Stimulated activated CD8-positive, alpha-beta memory T cell treated with anti-CD3 and anti-CD28 coated beads, Interleukin-15, amount 100 ng/mL, for 4 hours (primary cell): ENCODE measurements at regions not wholly inside any gene's neighbourhood (a gene's known extent, or its start where the extent isn't known, plus 50 kb on each side); places are given as distances from the start of the nearest gene placed in this dataset.
"Not testable (repeated sequence)": the region's sequence is repeated elsewhere in the genome, so short reads cannot be mapped to it uniquely, and the experiment has no call there.

Source experiments
- DNase-seq, 2 donors: peaks; one replicate each; pipeline ENCODE4 v3.0.0-alpha.2; 2020; ENCODE audit warnings: low read depth in 2 of 2

DNA sequence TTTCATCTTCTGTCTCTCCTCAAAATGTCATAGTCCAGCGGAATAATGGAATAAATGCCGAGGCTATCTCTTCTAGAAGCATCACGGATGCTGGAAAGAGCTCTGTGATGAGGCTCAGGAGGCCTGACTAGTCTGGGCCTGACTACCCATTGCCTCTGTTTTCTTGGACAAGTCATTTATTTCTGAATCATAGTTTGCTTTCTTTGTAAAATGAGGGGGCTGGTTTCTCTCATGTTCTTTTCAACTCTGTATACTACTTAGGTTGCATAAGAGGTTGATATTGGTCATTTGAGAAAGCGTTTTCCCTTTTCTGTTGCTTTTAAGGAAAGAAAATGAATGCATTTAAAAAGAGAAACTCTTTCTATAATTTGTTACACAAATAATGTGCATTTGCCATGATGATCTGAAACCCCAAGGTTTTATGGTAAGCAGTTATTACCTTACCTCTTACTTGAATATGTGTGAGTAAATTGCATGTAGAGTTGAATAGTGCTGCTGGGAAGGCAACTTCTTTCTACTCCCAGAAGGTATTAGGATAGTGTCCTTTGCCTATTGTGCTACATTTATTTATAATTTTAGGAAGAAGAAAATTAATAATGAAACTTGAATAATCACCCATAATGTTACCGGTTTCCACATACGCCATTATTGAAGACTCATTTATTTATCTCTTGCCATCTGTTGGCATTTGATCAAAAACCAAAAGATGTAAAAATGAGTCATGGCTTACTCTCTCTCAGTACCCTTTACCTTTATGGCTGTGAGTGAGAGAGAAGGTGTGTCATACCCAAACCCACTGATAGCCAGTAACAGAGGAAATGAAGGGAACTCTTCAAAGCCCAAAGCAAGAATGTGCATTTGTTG is 179.1 kb downstream of the FASLG start:
- DNase-seq, result no peak

DNA sequence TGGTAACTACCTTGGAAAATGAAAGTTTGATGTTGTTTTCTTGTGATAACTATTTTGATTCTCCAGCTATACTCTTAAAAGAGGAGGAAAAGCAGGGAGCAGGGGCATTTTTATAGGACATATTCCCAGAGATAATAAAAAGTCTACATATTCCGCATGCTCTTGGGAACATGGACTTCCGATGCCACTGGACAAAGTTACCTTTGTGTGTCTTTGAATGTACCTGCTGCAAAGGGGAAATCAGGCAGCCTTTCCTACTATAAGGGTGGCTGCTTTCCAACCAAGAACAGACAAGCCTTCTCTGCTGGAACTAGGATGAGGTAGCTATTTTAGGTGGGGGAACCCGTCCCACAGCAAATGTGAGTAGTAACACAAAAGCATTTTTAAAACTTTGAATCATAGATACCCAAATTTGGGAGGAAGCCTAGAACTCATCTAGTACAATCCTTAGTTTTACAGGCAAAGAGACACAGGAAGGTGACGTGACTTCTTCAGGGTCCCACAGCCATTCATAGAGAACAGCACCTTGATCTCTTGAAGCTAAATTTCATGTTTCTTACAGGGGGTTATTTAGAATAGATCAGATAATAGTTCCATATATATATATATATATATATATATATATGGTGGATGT is 179.9 kb downstream of the FASLG start:
- no peak for DNase-seq

DNA sequence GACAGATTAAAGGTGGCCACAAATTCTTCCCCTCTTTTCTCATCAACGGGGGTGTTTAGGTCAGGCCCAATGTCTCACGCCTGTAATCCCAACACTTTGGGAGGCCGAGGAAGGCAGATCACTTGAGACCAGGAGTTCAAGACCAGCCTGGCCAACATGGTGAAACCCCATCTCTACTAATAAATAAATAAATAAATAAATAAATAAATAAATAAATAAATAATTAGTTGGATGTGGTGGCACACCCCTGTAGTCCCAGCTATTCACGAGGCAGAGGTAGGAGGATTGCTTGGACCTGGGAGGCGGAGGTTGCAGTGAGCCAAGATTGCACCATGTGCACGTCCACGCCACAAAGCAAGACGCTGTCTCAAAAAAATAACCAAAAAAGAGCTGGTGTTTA is 180.7 kb downstream of the FASLG start:
- not testable (repeated sequence) for DNase-seq

DNA sequence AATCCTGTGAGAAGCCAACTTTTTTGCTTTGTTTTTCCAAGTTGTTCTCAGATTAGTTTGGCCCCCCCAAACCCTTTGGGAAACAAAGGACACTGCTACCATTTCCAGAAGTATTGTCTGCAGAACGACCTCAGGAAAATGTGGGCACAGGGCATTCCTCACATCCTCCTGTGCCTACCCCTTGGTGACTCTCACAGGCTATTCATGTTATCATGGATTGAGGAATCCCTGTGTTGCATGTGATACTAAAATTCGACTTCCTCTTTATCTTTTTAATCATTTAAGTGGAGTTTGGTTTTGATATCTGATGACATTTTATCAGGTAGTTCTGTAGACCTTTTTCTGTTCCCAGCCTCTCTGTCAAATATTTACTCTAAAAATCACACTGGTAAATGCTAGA is 184.5 kb downstream of the FASLG start:
- DNase-seq, result no peak

DNA sequence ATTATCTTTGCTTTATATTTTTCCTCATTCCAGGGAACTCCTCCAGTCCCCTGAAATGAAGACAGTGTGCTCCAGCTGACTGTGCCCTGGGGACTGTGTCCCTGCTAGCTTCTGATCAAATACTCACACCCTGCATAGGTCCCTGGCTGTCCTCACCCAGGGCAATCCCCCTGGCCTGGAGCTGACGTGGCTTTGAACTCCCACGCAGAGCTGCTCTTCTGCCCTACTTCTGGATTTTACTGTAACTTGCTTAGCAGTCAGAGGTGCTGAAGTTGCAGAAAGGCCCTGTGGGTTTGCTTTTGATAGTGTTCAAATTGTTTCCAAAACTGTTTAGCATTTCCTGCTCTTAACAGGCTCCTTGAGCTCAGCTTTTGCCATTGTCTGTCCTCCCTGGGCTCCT is 186.5 kb downstream of the FASLG start:
- peak; percentile 26 to 30 for DNase-seq

DNA sequence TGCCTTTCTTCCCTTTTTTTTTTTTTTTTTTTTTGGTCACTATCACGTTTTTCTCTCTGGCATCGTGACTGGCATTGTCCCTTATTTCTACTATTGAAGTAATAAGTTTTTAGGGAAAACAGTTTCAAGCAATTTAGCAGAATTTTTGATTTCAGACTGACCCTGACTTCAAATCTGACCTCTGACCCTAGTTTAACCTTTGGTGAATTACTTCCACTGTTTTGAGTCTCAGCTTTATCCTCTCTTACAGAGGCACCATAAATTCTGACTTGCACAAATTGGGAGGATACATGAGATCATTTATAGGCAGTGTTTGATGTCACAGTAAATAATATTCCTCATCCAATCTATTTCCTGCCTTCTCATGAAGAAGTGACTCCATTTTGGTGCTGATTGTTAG is 187.0 kb downstream of the FASLG start:
- DNase-seq, result no peak

DNA sequence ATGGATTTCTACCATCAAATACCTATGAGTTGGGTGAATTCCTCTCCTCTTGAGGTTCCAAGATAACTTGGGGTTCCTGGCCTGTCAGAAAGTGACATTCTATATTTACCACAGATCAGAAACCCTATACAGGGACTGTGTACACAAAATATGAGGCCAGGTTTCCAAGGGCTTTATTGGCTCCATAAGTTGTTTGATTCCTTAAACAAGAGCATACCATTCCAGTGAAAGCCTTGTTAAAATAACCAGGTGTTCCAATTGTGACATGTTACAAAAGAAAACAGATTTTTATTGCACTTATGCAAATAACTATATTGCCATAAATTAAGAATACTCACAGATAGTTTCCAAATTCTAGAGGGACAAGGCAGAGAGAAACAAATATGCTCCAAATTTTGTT is 188.9 kb downstream of the FASLG start:
- not testable (repeated sequence) for DNase-seq

DNA sequence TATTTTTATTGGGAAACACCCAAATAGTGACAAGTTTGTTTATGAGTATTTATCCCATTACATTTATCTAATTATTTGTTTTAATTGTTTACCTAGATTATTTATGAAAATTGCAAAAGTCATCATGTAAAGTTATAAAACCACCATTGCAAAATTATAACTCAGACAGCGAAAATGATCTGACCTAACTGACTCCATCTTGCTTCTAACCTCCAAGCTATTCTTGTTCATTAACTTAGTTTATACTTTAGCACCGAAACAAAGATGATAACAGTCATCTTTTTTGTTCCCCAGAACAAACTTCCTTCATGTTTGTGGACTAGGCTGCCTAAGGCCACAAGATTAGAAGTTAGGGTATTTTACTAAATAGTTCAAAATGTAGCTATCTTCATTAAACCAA is 190.8 kb downstream of the FASLG start:
- no peak for DNase-seq

DNA sequence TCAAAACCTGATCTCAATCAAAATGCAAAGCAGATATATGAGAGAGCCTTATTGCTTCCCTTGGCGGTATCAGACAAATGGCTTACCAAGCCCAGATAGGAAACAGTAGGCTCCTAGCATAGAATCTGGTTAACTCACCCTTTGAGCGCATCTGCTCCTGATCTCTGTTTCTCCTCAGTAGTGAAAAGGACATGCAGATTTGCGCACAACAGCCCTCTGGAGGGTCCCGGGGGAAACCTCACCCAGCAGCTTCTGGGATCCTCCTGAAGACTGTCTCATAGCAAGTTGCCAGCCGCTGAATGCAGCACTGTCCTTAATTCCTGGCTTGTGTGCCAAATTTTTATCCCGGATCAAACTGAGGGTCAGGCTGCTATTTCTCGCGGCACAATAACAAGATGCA is 192.2 kb downstream of the FASLG start:
- DNase-seq, result no peak

DNA sequence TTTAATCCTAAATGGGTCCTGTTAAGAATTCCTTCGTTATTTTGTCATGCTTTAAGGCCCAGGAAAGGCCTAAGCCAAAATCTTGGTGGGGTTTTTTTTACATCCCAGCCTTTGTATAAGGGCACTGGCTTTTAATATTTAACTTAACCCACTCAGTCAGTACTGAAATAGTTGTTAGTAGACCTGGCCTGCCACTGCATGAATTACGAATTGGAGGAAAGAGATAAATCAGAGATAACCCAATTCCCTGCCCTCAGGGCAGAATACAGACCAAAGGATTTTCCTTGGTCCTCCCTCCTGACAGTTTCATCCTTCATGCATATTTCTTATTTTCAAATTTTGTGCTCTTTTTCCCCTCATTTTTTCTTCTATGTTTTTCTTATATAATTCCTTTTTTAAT is 193.0 kb downstream of the FASLG start:
- no peak for DNase-seq

DNA sequence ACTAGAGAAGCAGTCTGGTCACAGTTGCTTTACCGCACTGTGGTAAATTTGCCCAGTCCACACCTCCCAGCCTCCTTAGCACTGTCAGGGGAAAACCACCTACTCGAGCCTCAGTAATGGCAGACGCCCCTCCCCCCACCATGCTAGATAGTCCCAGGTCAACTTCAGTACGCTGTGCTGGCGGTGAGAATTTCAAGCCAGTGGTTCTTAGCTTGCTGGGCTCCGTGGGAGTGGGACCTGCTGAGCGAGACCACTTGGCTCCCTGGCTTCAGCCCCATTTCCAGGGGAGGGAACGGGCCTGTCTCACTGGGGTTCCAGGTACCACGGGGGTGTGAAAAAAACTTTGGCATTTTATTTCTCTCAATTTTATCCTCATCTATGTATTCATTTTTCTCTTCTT is 194.8 kb downstream of the TNFSF18 start:
- DNase-seq, result not testable (repeated sequence)

DNA sequence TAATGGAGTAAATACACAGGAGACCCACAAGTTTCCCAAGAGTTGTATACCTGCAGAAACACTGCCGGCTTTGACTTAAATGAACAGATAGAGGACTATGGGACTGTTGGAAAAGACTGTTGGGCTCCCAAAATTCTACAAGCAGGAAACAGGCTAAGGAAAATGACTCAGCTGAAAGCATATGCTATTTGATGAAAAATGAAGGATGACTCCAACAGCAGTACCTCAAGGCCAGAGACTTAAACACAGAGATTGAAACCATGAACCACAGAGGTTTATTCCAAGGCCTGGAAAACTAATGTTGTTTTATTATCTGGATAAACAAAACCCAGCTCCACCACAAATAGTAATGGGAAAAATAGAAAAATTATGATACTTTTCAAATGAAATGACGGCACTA is 187.7 kb downstream of the TNFSF18 start:
- no peak for DNase-seq

DNA sequence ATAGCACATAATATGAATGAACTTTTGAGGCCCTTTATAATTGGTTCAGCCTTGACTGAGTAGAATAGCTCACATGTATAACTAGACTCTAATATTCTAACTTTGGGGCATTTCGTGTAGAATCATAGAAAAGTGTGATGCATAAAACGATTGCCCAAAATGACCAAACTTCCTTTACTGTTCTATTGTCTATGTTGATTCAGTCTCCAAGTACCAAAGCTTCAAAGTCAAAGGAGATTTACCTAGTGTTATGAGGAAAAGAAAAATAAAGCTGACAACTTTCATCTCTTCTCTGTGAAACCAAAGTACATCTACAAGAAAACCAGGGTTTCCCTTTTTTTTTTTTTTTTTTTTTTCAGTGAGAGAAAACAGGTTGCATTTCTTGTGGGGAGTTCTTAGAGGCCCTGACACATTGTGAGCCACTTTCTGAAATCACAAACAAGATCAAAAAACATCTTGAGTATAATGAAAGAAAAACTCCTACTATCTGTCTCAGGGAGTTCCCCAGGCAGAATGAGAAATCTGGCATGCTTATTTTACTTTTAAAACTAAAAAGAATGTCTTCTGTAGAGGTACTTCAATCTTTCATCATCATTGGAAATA is 183.4 kb downstream of the TNFSF18 start:
- no peak for DNase-seq

DNA sequence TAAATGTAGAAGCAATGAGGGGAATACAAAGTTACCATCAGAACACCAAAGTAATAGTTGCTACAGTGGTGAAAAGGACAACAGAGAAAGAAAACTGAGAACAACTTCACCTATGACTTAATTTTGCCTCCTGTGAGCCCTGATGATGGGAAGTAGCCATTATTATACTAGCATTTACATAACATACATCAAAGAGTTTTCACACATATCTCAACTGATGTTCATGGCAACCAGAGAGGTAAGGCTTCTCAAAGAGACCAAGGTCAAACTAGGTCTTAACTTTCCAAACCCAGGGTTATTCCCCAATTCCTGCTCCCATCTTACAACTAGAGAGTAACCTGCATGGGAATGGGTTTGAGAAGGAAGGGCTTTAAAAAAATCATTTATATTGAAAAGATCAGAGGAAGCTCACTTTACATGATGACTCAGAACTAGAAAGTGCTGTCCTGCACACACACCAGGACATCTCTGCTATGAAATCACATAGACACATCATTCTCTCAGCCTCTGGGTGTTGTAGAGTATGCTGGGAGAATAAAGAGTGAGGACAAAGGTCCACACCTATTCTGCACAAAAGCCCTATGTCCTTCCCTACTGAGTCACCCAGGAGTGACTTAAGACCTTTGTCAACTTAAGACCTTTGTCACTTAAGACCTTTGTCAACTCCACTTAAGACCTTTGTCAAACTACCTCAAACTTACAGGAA is 179.7 kb downstream of the TNFSF18 start:
- no peak for DNase-seq

DNA sequence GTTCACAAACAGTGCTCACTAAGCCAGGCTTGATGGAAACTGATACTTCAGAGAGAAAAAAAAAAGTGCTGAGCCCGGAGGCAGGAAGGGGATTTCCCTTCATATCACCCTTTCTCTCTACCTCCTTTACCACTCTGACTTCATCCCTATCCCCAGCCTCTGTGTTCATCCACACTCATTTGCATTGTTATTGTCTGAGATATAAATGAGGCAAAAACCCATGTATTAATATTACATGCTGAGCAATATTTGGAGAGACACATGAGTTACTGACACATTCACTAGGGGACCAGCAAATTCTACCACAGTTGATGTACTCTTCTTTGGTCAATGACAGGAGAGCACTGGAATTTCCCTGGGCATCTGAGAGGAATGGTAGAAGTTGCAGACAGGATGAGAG is 175.8 kb downstream of the TNFSF18 start:
- DNase-seq, result no peak

DNA sequence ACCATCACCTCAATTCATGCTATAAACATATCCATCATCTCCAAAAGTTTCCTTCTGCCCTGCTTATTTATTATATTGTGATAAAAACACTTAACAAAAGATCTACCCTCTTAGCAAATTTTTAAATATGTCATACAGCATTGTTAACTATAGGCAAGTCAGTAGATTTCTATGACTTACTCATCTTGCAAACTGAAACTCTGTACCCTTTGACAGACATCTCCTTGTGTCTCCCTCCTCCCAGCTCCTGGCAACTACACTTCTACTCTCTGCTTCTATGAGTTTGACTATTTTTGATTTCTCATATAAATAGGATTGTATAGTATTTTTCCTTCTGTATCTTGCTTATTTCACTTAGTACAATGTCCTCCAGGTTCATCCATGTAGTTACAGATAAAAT is 174.8 kb downstream of the TNFSF18 start:
- no peak for DNase-seq

DNA sequence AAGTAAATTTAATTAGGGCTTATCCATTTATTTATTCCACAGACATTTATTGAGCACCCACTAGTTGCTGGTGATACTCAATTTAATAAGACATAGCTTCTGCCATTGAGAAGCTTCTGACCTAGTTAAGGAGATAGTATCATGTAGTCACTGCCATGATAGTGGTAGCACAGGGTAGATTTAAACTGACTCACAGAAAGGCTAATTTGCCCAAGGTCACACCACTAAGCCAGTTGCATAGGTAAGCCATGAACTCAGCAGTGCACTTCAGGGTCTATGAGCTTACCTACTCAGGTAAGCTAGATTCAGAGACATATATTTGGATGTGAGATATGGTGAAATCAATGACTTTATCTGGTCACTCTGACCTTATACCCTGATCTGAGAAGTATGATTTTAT is 168.4 kb downstream of the TNFSF18 start:
- DNase-seq, result no peak

DNA sequence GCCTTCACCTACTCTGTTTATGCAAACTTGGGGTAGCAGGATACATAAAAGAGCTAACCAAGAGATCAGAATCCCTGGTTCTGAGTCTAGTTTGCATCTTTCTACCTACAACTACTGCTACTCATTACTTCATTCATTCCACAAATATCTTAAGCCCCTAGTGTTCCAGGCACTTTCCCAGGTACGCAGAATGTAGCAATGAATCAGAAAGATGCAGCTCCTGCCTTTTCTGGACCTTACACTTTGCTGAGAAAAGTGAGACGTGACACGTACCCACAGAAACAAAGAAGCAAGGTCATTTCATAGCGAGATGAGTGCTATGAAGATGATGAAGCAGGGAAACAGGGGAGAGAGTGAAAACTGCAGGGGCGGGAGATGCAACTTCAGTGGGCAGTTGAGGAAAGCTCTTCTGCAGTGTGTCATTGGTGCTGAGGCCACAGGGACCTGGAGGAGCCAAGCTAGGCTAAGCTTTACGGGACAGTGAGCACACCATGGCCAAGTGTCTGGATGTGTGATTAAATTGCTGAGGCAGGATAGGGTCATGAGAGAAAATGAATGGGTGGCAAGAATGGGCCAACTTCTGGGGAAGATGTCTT is 167.9 kb downstream of the TNFSF18 start:
- DNase-seq, result no peak

DNA sequence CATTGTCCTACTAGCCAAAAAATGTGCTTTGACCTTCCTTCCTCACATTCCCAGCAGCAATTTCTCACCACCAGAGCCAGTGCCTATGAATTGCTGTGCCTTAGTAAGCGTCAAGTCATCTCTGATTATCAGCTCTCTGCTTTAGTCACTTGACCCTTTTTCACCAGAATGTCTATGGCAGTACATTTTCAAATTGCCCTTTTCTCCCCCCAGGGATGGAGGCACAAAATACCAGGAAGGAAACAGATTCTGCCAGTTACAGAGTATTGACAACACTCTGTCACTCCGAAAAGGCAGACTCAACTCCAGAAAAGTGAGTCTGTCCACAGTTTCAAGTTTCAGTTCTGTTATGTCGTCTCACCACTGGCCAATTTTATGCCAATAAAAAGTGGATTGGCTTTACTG is 167.4 kb downstream of the TNFSF18 start:
- no peak for DNase-seq

DNA sequence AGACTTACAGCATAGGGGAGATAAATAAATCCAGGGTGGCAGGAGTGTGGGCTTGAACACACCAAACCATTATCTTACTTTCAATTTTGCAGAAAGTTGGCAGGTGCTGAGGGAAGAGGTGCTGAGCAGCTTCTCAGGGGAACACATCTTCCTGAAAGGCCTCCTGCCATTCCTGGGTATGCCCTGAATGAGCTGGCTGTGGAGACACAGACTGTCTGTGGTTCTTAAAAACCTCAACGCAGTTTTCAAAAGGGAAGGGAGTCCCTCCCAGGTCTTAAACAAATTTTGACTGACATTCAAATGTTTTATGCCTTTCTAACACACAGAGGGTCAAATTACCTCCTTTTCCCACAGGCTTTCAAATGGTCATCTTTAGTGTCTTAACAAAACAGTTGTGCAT is 166.9 kb downstream of the TNFSF18 start:
- no peak for DNase-seq

DNA sequence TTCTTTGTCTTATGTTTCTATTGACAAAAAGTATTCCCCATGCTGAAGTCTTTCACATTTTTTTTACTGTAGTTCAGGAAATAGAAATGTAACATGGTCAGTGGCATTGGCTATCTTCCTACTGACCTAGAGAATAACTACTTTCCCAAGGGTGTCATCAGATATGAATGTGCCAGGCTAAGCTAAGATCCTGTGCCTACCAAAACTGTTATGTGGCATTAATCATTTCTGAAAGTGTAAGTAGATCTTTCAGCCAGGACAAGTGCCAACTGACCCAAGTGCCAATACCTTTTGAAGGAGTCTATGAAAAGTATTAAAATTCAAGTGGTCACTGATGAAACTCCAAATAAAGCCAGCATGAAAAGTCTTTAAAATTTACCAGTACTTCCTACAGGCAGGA is 165.3 kb downstream of the TNFSF18 start:
- no peak for DNase-seq

DNA sequence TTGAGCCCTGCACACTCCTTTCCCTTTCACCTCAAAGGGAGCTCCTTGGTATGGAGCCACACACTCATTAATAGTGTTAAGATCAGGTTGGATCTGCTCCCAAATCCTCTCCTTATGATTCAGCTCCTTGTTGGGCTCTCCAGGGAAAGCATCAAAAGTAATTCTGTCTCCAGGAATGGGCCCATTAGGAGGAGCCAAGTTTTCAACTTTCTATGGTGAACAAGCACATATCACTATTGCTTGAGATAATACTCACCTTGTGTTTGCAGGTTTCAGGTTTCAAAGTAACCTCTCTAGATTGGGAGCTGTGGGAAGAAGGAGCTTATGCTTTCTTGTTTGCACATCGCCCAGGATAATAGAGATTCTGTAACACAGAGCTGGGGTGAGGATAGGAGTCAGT is 164.8 kb downstream of the TNFSF18 start:
- no peak for DNase-seq
